RWPE2 (cell line): ENCODE measurements at regions not wholly inside any gene's neighbourhood (a gene's known extent, or its start where the extent isn't known, plus 50 kb on each side); places are given as distances from the start of the nearest gene placed in this dataset.

ENCODE experiments used
- ATAC-seq: fragments of 200-7000 bp; cut with Tn5 transposase; 3 replicates; pipeline ENCODE4 v1.9.1; 2021; ENCODE audit warnings: low read depth
- DNase-seq: peaks from one replicate; pipeline ENCODE4 v3.0.0-alpha.2; 2020; ENCODE audit warnings: low spot score
- H3K27ac ChIP-seq: fragments of 450-650 bp; 2 replicates; pipeline ENCODE4 v1.5.1; 2017; ENCODE audit warnings: mild to moderate bottlenecking; ENCODE audit not compliant: poor library complexity, severe bottlenecking
- H3K27me3 ChIP-seq: fragments of 250-450 bp; sonication (Bioruptor Pico); 2 replicates; pipeline ENCODE4 v1.5.1; 2021; ENCODE audit warnings: mild to moderate bottlenecking, moderate library complexity; ENCODE audit not compliant: insufficient read depth, poor library complexity, severe bottlenecking
- H3K36me3 ChIP-seq: fragments of 250-450 bp; sonication (Bioruptor Pico); 2 replicates; pipeline ENCODE4 v1.5.1; 2020; ENCODE audit warnings: low read depth, mild to moderate bottlenecking, moderate library complexity
- H3K4me1 ChIP-seq: fragments of 250-450 bp; sonication (Bioruptor Pico); 2 replicates; pipeline ENCODE4 v1.5.1; 2021; ENCODE audit warnings: mild to moderate bottlenecking, moderate library complexity; ENCODE audit not compliant: insufficient read depth, poor library complexity, severe bottlenecking
- H3K4me3 ChIP-seq: fragments of 250-450 bp; sonication (Bioruptor Pico); 2 replicates; pipeline ENCODE4 v1.5.1; 2021; ENCODE audit warnings: mild to moderate bottlenecking, moderate library complexity; ENCODE audit not compliant: severe bottlenecking
- H3K9me3 ChIP-seq: fragments of 250-450 bp; sonication (Bioruptor Pico); 2 replicates; pipeline ENCODE4 v1.5.1; 2021; ENCODE audit warnings: mild to moderate bottlenecking, moderate library complexity; ENCODE audit not compliant: severe bottlenecking
- CTCF ChIP-seq: fragments of 450-650 bp; IDR thresholded peaks from one replicate; pipeline ENCODE4 v1.5.1; 2017; ENCODE audit warnings: mild to moderate bottlenecking, moderate library complexity; ENCODE audit not compliant: poor library complexity, severe bottlenecking

- no peaks in the 10 kb centered on the region for H3K4me1 ChIP-seq
- TF ChIP-seq CTCF = no peak
- H3K36me3 ChIP-seq = no peaks in the 10 kb centered on the region
- DNase-seq (no peak), ATAC-seq (no peak)
- H3K27ac ChIP-seq = no peak overlapping the region
- no peak overlapping the region for H3K4me3 ChIP-seq
- H3K9me3 ChIP-seq = no peaks in the 10 kb centered on the region
- H3K27me3 ChIP-seq = no peaks in the 10 kb centered on the region
These were observed 591.1 kb upstream of the BOD1L1 start for GRCh38 chr4:14218641-14219040.

GRCh38 chr4:14221176-14221575, 593.7 kb upstream of the BOD1L1 start:
- no peak for TF ChIP-seq CTCF
- no peak overlapping the region for H3K27ac ChIP-seq
- DNase-seq = no peak
- no peak for ATAC-seq
- no peak overlapping the region for H3K4me3 ChIP-seq
- no peaks in the 10 kb centered on the region for H3K4me1 ChIP-seq
- no peaks in the 10 kb centered on the region for H3K36me3 ChIP-seq
- H3K9me3 ChIP-seq = no peaks in the 10 kb centered on the region
- no peaks in the 10 kb centered on the region for H3K27me3 ChIP-seq

GRCh38 chr4:14222377-14223029, 595.0 kb upstream of the BOD1L1 start:
- Histone ChIP-seq H3K27me3 (no peaks in the 10 kb centered on the region), H3K9me3 (no peaks in the 10 kb centered on the region), H3K27ac (no peak overlapping the region), H3K36me3 (no peaks in the 10 kb centered on the region), H3K4me1 (no peaks in the 10 kb centered on the region), H3K4me3 (no peak overlapping the region)
- ATAC-seq (no peak), DNase-seq (no peak)
- TF ChIP-seq CTCF = no peak

GRCh38 chr4:14223461-14223860, 595.9 kb upstream of the BOD1L1 start:
- no peaks in the 10 kb centered on the region for H3K9me3 ChIP-seq
- no peaks in the 10 kb centered on the region for H3K4me1 ChIP-seq
- DNase-seq (no peak), ATAC-seq (no peak)
- H3K27me3 ChIP-seq = no peaks in the 10 kb centered on the region
- H3K4me3 ChIP-seq = no peak overlapping the region
- H3K27ac ChIP-seq = no peak overlapping the region
- no peak for TF ChIP-seq CTCF
- no peaks in the 10 kb centered on the region for H3K36me3 ChIP-seq

GRCh38 chr4:14225688-14226207, 598.2 kb upstream of the BOD1L1 start:
- DNase-seq (no peak), ATAC-seq (no peak)
- no peaks in the 10 kb centered on the region for H3K36me3 ChIP-seq
- no peak for TF ChIP-seq CTCF
- no peaks in the 10 kb centered on the region for H3K9me3 ChIP-seq
- no peaks in the 10 kb centered on the region for H3K27me3 ChIP-seq
- no peak overlapping the region for H3K4me3 ChIP-seq
- H3K27ac ChIP-seq = no peak overlapping the region
- no peaks in the 10 kb centered on the region for H3K4me1 ChIP-seq
